ENCODE measurements at regions not wholly inside any gene's neighbourhood (a gene's known extent, or its start where the extent isn't known, plus 50 kb on each side); places are given as distances from the start of the nearest gene placed in this dataset.
A peak's percentile ranks its signal among the peaks of the same experiment; 100 is the strongest.

DNA sequence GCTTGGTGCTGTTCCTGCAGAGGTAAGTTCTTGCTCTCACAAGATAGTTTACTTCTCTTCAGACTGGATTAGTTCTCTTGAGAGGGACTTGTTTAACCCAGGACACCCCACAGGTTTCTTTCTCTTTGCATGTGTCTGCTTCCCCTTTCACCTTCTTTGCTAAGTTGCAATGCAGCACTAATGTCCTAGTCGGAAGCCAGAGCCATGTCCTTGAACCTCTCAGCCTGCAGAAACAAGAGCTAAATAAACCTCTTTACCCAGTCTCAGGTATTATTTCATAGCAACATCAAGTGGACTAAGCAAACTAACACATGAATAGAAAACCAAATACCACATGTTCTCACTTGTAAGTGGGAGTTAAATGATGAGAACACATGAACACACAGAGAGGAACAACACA is 915.2 kb downstream of the NSUN3 start:
- DNase-seq (ENCODE audit: low read depth in 2 of 2), result no peak

GRCh38 chr3:94985778-94986177 is 922.9 kb downstream of the NSUN3 start:
- DNase-seq (ENCODE audit: low read depth in 2 of 2), result no peak

GRCh38 chr3:94990952-94991705 is 928.3 kb downstream of the NSUN3 start:
- no peak for DNase-seq (ENCODE audit: low read depth in 2 of 2)

- DNase-seq (ENCODE audit: low read depth in 2 of 2), result no peak
These were observed 933.9 kb downstream of the NSUN3 start for GRCh38 chr3:94996743-94997142.

GRCh38 chr3:95002438-95003046 is 939.7 kb downstream of the NSUN3 start:
- peak; percentile 17 to 19 for DNase-seq (ENCODE audit: low read depth in 2 of 2)

DNA sequence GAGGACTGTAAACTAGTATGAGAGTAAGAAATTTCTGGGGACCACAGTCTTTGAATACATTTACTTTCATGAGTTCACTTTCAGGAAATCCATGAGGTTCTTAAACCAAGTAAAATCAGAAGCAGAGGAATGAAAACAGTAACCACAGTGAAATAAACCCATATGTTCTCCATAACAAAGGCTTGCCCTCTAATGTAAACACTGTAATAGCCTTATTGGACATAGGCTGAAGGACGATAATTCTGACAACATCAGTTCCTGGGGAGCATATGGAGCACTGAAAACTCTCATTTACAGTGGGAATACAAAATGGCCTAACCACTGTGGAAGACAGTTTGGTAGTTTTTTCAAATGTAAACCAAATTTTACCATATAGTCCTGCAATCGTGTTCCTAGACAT is 965.8 kb downstream of the NSUN3 start:
- no peak for DNase-seq (ENCODE audit: low read depth in 2 of 2)

GRCh38 chr3:95029644-95030043 is 966.8 kb downstream of the NSUN3 start:
- no peak for DNase-seq (ENCODE audit: low read depth in 2 of 2)

GRCh38 chr3:95036526-95037021 is 973.7 kb downstream of the NSUN3 start:
- DNase-seq (ENCODE audit: low read depth in 2 of 2), result no peak

GRCh38 chr3:95037097-95037496 is 974.2 kb downstream of the NSUN3 start:
- no peak for DNase-seq (ENCODE audit: low read depth in 2 of 2)

- no peak for DNase-seq (ENCODE audit: low read depth in 2 of 2)
These were observed 975.1 kb downstream of the NSUN3 start for GRCh38 chr3:95037927-95038326.

DNA sequence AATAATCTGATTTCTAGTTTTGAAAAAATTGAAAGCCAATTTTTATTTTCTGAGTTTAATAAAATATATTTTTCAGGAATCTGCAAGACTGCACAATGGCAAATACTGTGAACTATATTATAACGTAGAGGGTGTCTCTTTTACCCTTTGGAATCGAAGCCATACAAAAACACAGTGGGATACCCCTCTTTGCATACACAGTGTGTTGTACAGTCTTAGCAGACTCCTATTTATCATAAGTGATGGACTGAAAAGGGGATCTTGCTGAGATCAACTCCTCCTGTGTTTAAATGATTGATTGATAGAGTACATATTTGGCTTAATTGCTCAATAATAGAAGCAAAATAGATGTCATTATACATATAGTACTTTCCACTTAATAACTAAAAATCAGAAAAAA is 981.2 kb downstream of the NSUN3 start:
- no peak for DNase-seq (ENCODE audit: low read depth in 2 of 2)

DNA sequence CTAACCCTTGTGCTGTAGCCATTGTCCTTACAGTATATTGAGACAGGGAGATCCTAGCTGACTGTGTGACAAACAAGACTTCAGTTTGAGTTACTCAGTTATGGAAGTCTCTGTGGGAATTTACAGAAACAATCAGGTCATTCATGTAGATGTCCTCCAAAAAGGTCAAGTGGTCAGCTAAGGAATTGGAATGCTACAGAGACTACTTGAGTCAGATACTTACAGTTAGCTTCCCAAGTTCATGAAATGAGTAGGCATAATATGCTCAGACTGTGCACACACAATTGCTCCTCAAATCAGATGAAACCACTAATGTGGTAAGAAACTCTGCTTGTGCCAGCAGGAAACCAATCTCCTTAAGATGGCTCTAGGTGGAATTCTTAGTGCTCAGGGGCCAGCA is 985.7 kb downstream of the NSUN3 start:
- DNase-seq (ENCODE audit: low read depth in 2 of 2), result no peak

- DNase-seq (ENCODE audit: low read depth in 2 of 2), result no peak
These were observed 987.0 kb downstream of the NSUN3 start for GRCh38 chr3:95049841-95050240.

DNA sequence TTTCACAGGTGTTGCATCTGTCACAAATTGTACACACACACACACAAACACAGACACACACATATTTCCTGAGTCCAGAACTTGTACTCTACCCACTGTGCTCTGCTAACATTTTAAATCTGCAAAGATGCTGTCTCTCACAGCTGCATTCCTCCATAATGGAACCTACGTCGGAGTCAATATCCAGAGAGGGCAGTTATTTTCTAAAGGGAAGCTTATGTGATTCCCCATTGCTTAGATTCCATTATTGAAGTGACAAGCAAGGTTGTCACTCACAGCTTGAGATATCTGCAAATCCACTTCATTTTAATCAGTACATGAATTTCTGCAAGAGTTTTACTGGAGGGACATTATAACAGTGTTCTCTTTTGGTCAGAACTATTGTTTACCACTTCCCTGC is 992.4 kb downstream of the NSUN3 start:
- DNase-seq (ENCODE audit: low read depth in 2 of 2), result no peak

GRCh38 chr3:95082191-95082590 is 1019.3 kb downstream of the NSUN3 start:
- no peak for DNase-seq (ENCODE audit: low read depth in 2 of 2)

- no peak for DNase-seq (ENCODE audit: low read depth in 2 of 2)
These were observed 1021.9 kb downstream of the NSUN3 start for GRCh38 chr3:95084738-95085137.

DNA sequence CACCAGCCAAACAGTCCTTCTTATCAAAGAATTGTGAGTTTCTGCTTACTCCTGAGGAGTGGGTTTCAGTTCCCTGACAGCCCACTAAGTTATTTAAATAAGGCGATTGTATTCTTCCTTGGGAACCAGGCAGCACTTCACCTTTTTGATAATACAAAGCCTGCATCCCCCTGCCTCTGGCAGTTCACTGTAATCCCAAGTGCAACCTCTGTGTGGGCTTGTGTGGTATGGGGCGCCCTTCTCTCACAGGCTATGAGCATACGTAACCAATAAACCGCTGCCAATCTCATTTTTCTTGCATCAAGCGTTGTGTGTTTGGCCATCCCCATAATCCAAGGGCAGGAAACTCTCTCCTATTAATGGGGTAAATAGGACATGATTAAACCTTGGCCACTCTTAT is 1025.6 kb downstream of the NSUN3 start:
- DNase-seq (ENCODE audit: low read depth in 2 of 2), result no peak

GRCh38 chr3:95097493-95097892 is 1034.6 kb downstream of the NSUN3 start:
- no peak for DNase-seq (ENCODE audit: low read depth in 2 of 2)

- DNase-seq (ENCODE audit: low read depth in 2 of 2), result no peak
These were observed 1058.1 kb downstream of the NSUN3 start for GRCh38 chr3:95120921-95121320.

GRCh38 chr3:95123104-95123503 is 1060.2 kb downstream of the NSUN3 start:
- no peak for DNase-seq (ENCODE audit: low read depth in 2 of 2)

DNA sequence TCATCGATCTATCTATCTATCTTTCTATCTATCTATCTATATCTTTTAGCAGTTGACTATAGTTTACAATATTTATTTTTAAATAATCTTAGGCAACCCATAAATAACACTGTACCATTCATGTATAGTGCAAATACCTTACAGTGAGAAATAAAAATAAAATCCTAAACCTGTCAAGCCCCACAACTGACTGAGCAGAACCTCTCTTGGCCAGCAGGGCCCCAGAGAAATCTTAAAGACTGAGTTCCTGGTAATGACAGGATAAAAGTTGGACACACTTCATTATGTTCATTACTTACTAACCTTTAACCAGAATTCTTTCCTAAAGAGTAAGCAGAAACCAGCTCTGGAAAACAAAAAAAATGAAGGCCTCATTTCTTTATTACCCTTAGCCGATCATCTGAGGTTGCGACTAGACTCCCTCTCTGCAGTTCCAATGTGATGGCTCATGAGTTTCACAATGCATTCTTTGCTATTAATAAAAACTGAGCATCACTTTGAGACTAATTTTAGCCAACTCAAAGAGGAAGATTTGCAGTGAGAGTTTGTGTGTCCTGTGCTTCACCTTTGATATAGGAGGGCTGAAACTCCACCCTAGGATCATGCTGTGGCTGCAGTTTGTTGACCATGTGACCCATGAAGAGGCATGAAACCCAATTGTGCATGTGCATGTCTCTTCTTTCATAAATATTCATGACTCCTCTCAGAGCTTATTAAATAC is 1072.0 kb downstream of the NSUN3 start:
- peak; percentile 4 to 14 for DNase-seq (ENCODE audit: low read depth in 2 of 2)

GRCh38 chr3:95148107-95148506 is 1085.2 kb downstream of the NSUN3 start:
- no peak for DNase-seq (ENCODE audit: low read depth in 2 of 2)

GRCh38 chr3:95151590-95151989 is 1088.7 kb downstream of the NSUN3 start:
- no peak for DNase-seq (ENCODE audit: low read depth in 2 of 2)

Data from fibroblast of skin of left quadriceps (primary cell).